ENCODE measurements at regions not wholly inside any gene's neighbourhood (a gene's known extent, or its start where the extent isn't known, plus 50 kb on each side); places are given as distances from the start of the nearest gene placed in this dataset.

- TF ChIP-seq MYC (IDR thresholded peaks at IDR 0.05; ENCODE audit: low read depth, low read length) (no peak), POLR2A (IDR thresholded peaks at IDR 0.05; ENCODE audit: extremely low read depth, insufficient read length) (no peak), CTCF (IDR thresholded peaks at IDR 0.05; ENCODE audit: low read depth, low read length) (no peak)
These were observed 95.9 kb upstream of the SLC25A13 start for GRCh38 chr7:96417784-96418183.

All from NB4 (cell line).